A549 (cell line): ENCODE measurements at regions not wholly inside any gene's neighbourhood (a gene's known extent, or its start where the extent isn't known, plus 50 kb on each side); places are given as distances from the start of the nearest gene placed in this dataset.

Source experiments
- CEBPB ChIP-seq, 2 experiments: fragments of >200 bp in 1 of 2; sonication (Bioruptor Twin) in 1 of 2; formaldehyde crosslinking in 1 of 2; IDR thresholded peaks; 2 replicates each; pipeline ENCODE4 v1.6.1; 2012 to 2016
- CTCF ChIP-seq: fragments of >200 bp; sonication (Bioruptor Twin); formaldehyde crosslinking; IDR thresholded peaks from 3 replicates; pipeline ENCODE4 v1.5.1; 2016
- ELK1 ChIP-seq: fragments of 150-350 bp; IDR thresholded peaks from 2 replicates; pipeline ENCODE4 v1.6.1; 2014; ENCODE audit warnings: low read depth, mild to moderate bottlenecking, low read length
- EP300 ChIP-seq, 2 experiments: fragments of >200 bp; sonication (Bioruptor Twin); formaldehyde crosslinking; IDR thresholded peaks; 2 replicates in 1 of 2; 3 replicates in 1 of 2; pipeline ENCODE4 v1.6.1; 2016 to 2017
- KDM1A ChIP-seq: fragments of 200-600 bp; sonication (generic); IDR thresholded peaks from 2 replicates; pipeline ENCODE4 v1.6.1; 2016; ENCODE audit warnings: low read depth, mild to moderate bottlenecking
- POLR2A ChIP-seq: IDR thresholded peaks from 2 replicates; pipeline ENCODE4 v1.6.1; 2012; ENCODE audit warnings: mild to moderate bottlenecking, low read length
- RAD21 ChIP-seq, 2 experiments: fragments of >200 bp in 1 of 2; sonication (Bioruptor Twin) in 1 of 2; formaldehyde crosslinking in 1 of 2; IDR thresholded peaks in 1 of 2; conservative IDR thresholded peaks in 1 of 2; 2 replicates in 1 of 2; 3 replicates in 1 of 2; pipeline ENCODE4 v1.6.1; 2012 to 2018; ENCODE audit warnings: inconsistent platforms in 1 of 2

GRCh38 chr10:47246406-47247147 lies 53.4 kb upstream of the GDF10 start:
- TF ChIP-seq CEBPB (IDR thresholded peaks at IDR 0.05) (no peak), KDM1A (no peak), POLR2A (no peak), CTCF (no peak), ELK1 (no peak), RAD21 (conservative IDR thresholded peaks at IDR 0.05 in 1 of 2, IDR thresholded peaks at IDR 0.05 in 1 of 2) (no peak), EP300 (IDR thresholded peaks at IDR 0.05) (no peak)
